HG03139 (cell line): ENCODE measurements at regions not wholly inside any gene's neighbourhood (a gene's known extent, or its start where the extent isn't known, plus 50 kb on each side); places are given as distances from the start of the nearest gene placed in this dataset.
"Not testable (repeated sequence)": the region's sequence is repeated elsewhere in the genome, so short reads cannot be mapped to it uniquely, and the experiment has no call there.

ENCODE experiments used
- ATAC-seq: cut with Tn5 transposase; IDR thresholded peaks from one replicate; pipeline ENCODE4 v1.9.1; 2021; ENCODE audit not compliant: unreplicated experiment

DNA sequence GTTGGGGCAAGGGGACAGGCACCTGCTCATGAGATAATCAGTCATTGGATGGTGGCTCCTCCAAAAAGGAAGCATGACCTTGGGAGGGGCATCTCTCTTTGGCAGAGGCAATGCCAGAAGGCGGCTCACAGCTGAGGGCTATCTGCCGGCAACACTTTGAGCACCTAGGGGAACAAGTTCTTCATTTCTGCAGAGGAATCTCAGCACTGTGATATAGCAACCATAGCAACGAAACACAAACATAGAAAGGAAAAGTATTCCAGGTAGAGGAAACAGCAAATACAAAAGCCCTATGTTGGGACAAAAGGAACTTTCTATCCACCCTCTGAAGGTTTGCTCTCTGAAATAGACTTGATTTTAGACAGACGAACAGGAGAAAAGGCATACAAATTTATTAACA, 89.1 kb upstream of the NEDD4L start:
- ATAC-seq: no peak

DNA sequence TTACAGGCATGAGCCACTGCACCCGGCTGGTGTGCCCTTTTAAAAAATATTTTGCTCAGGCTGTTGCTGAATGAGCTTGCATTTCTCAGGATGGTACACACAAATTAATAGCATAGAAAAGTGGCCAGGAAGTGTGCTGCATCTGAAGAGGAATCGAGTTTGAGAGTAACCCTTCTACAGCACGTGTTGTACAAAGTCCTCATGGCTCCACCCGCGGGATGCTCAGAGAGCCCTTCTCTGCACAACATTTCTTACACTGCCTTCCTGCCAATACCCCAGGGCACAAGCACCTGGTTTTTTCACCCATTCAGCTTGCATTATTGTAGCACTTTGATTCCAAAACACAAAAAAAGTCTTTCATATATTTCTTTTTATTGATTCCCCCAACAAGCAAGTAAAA, 90.1 kb upstream of the NEDD4L start:
- ATAC-seq: no peak

DNA sequence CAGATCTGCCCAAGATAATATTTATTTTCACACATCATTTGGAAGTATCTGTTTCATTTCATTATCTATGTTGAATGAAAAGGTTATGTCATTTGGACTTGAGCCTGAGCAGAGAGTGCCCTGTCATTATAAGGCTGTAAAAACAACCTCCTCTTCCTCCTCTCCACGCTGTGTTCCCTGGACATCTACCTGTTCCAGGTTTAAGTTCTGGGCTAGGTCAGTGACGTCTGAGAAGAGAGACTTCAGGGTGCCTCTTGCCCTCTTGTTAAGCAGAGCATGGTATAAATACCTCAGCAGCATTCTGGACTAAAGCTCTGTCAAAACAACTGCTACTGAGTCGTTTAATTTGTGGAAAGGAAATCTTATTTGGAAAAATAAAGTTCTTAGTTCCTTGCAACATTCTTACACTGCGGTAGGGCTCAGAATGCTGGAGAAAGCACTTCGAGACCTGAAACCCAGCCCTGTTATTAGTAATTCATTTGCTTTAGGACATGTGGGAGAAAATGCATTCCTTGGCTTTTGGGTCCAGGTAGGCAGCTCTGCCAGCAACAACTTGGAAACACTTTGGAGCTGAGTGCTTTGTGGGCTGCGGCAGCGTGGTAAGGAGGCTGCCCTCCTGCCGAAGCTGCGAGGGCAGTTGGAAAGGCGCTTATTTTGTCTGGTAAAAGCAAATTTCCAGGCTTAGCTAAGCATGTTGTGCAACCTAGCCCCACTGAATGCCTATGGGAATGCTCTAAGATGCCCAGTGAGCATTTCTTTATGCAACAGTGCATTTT, 91.8 kb upstream of the NEDD4L start:
- no peak for ATAC-seq

DNA sequence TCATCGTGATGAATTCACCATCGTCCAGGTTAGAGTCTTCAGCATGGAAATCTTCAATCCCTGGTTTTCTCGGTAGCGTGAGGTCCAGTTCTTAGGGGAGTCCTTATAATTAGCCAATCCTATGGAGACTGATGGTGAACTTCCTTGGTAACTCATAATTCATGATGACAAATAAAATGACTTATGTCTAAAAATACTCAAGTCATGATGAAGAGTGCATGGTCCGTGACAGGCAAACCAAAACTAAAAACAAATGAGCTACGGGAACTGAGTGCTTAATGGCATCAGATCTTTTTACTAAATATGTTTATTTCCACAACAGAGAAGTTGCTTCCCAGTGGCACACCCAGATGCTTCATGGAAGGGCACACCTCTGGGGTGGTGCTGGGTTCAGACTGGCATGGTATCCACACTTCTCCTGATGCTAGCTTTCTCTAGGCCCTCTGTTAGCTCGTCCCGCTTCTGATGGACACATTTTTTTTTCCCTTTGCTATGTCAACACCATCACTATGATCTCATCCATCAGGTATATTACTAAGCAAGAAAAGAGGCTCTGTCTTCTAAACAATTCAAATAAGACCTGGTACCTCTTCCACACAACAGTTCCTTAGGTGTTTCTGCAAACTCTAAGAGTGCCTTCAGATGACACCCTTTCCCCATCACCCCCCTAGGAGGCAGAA, 92.8 kb upstream of the NEDD4L start:
- ATAC-seq: no peak

DNA sequence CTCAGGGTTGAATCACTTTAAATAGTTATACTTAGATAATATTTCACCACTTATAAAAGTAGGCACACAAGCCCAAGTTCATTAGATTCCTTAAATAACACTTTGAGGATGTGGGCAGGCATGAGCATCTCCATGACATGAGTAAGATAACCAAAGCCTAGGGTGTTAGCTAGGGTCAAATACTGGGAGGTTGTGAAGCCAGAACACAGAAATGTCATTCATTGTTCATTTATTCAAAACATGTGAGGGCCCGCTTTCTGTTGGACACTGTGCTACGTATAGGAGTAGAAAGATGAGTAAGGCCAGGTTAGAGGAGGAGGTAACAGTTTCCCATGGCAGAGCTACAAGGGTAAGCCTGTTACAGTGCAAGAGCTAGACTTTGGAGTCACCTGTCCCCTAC, 93.5 kb upstream of the NEDD4L start:
- ATAC-seq: no peak

DNA sequence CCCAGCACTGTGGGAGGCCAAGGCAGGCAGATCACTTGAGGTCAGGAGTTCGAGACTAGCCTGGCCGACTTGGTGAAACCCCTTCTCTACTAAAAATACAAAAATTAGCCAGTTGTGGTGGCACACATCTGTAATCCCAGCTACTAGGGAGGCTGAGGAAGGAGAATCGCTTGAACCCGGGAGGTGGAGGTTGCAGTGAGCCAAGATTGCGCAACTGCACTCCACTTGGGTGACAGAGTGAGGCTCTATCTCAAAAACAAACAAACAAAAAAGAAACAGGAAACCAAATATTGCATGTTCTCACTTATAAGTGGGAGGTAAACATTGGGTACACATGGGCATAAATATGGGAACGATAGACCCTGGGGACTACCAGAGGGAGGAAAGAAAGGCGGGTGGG, 94.7 kb upstream of the NEDD4L start:
- ATAC-seq: not testable (repeated sequence)

DNA sequence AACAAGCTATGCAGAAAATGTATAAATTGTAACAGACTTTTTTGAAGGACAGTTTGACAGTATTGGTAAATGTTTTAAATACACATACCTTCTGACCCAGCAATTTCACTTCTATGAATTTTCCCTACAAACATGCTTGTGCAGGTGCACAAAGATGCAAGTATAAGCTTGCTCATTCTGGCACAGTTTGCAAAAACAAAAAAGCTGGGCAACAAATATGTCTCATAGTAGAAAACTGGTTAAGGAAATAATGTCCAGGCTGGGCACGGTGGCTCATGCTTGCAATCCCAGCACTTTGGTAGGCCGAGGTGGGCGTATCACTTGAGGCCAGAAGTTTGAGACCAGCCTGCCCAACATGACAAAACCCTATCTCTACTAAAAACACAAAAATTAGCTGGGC, 96.9 kb upstream of the NEDD4L start:
- ATAC-seq: no peak

DNA sequence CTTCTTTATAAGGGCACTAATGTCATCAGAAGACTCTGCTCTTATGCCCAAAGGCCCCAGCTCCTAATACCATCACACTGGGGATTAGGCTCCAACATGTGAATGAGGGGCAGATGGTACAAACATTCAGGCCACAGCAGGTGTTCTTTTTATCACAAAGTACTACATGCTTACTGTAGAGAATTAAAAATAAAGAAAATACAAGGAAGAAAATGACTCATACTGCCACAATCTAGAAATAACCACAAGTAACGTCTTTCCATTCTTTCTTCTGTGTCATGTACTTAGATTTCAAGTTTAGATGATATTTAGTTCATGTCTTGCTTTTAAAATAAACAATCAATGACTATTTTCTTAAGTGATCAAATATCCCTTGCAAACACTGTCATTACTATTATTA, 100.3 kb upstream of the NEDD4L start:
- ATAC-seq: no peak

DNA sequence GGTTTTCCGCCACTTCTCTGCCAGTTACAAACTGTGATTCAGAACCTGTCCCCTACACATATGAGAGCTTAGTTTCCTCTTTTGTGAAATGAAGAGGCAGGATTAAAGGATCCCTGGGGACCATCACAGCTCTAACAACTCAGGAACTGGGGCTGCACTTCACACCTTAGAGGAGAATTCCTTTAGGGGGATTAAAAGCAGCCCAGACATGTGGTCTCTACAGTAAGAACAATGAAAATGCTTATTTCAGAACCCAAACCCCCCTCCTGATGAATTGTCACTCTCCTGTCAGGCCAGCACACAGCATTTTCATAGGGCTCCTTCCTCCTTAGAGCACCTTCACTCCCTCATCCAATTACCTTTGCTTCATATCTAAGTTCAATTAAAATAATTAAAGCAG, 101.5 kb upstream of the NEDD4L start:
- no peak for ATAC-seq

DNA sequence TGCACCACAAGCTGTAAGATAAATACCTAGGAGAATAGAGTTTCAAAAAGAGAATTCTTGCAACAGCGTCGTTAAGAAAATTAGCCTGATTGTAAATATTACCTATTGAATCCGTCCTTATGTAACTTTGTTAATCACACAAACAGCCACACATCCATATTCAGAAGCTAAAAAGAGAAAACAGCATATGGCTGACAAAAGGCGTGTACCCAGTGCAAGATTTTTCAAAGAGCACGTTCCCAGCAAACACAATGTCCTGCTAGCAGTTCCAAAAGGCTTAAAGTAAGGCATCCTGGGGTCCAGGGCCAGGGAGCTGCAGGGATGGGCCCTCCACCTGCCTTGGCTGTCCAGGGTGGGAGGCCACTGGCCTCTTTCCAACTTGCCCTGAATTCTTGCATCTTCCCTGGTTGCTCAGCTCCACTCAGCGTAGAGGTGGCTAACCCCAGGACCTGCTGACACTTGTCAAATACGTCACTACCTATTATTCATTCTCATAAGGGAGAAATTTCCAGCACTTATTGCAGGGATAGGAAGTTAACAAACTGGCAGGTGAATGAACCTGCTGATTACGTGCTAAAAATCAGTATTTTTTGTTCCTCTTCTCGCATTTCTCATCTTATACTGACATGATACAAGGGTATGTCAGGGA, 102.1 kb upstream of the NEDD4L start:
- no peak for ATAC-seq

DNA sequence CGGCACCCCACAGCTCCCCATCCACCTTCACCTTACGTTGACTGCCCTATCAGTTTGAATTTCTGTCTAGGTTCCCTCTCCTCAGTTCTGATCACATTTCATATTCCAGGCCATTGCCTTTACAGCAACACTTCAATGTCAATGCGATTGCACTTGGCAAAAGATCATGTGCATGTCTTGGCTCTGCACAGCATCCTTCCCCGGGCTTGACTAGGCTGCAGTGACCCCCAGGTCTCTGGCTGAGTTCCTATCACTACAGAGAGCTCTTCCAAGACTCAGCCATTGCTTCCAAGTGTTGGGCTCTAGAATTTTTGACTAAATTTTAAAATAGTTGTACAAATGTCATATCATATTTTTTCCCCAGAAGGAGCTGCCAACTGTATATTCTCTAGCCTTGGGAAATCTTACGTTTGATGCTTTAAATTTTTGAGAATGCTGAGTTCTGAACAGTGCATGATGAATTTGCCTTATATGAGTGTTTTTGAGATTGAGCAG, 103.8 kb upstream of the NEDD4L start:
- no peak for ATAC-seq

DNA sequence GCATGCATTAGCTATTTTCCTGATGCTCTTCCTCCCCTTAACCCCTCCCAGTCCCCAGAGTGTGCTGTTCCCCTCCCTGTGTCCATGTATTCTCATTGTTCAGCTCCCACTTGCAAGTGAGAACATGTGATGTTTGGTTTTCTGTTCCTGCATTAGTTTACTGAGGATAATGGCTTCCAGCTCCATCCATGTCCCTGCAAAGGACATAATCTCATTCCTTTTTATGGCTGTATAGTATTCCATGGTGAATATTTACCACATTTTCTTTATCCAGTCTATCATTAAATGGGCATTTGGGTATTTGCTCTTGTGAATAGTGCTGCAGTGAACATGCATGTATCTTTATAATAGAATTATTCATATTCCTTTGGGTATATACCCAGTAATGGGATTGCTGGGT, 109.7 kb upstream of the NEDD4L start:
- ATAC-seq: not testable (repeated sequence)

DNA sequence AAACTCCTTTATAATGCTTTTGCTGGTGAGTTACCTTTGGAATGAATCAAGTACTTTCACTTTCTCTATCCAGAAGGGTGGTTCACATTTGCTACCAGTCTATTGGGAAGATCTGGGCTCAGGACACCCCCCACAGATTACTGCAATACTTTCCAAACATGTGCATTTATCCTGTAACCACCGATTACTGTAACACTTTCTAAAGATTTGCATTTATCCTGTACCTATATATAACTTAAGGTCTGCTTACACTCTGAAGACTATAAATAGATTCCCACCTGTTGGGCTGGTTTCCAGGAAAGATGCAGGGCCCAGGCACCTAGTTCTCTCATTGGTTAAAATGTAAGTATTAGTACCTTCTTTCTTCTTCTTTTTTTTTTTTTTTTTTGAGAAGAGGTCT, 113.0 kb upstream of the NEDD4L start:
- ATAC-seq: no peak

DNA sequence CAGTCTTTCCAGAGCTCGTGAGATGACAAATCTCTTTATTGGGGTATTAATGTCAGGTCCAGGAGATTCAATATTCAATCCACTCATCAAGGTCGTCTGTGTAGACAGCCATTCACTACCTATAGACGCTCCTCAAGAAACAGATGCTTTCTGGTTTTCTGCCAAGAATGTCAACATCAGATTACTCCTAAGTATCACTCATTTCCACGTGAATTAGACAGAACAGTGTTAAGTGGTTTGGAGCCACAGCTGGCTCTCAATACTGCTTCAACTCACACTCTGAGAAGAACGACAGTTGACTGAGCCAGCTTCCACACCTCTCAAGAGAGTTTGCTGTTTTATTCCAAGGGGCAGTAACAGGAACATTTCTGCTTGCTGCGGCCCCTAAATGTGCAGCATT, 113.5 kb upstream of the NEDD4L start:
- no peak for ATAC-seq

DNA sequence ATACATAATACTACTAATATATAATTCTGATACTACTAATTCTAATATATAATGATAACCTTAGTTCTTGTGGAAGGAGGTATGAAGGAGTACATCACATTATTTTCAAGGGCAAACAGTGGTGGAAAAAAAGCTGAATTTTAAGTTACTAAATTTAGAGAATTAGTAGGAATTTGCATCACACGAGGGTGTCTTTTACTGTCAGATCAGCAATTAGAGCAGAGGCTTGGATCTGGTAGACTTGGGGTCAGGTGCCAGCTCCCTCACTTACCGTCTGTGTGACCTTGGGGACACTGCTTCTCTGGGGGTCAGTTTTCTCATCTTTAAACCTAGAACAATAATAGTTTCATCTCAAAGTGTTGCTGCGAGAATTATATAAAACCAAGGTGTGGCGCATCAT, 114.1 kb upstream of the NEDD4L start:
- ATAC-seq: no peak

DNA sequence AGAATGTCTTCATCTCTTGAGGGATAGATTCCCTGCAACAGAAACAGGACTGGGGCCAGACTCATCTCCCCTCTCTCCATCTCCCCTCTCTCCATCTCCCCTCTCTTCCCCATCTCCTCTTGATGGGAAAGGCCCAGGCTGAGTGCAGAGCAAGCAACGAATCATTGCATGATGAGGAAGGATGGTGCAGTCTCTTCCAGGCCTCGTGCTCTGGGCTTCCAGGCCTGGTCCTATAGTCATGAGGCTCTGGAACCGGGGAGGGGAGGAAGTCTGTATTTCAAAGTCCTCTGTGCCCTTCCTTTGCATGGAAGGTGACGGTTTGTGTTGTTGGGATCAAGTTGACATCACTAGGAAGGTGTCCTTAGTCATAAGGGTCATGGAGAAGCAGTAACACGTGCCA, 115.6 kb upstream of the NEDD4L start:
- ATAC-seq: no peak

DNA sequence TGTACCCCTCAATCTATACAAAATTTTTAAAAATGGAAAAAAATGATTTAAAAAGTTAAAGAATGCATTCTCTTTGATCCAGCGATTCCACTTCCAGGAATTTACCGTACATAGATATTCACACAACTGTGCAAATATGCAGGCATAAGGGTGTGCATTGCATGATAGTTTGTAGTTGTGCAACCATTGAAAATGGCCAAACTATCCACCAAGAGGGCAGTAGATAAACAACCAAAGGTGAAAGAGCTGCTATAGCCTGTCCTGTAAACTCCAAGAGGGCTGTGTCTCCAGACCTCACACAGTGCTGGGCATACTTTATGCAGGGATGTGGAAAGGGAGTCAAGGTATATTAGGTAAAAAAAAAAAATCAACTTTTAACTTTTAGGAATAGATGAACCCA, 116.5 kb upstream of the NEDD4L start:
- no peak for ATAC-seq

DNA sequence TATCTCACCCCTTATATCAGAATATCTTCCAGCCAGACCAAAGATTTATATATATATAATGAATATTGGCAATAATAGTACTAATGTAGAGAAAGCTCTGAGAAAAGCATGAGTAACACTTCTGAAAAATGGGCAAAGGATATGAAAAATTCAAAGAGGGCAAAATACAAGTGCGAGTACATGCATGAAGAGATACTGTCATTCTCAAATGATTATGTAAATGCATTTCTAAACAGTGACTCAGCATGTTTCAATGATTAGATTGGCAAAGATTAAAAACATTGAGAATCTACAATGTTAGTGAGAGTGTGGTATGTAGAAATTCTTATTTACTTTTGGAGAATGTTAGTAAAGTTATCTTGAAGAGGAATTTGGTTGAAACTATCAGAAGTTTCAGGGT, 118.3 kb upstream of the NEDD4L start:
- no peak for ATAC-seq

DNA sequence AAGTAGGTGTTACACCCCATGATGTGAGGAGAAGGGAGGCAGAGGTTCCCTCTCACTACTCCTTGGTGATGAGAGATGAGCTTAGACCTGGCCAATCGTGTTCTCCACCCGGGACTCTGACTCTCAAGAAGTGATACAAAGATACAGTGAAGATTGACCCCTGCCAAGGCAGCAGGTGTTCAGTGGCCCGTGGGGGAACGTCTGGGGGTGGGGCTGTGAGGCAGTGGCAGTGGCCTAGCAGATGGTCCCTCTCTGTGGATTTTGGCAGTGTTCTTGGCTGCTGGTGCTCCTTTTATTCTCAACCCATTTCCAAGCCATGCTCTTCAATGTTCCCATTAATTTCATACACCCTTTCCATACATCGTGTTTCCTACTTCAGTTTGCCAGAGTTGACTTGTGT, 120.4 kb upstream of the NEDD4L start:
- no peak for ATAC-seq

DNA sequence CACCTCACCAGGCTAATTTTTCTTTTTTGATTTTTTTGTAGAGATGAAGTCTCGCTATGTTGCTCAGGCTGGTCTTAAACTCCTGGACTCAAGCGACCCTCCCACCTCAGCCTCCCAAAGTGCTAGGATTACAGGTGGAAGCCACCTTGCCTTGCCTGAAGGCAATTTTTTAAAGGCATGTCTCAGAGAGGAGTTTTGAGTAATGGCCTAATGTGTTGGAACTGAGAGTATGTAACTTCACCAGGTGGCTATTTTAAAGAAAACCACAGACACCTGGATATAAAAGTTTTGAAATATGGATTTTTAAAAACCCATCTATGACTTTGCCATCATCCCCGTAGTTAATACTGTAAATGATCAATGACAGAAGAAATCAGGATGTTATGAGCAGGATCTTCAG, 119.8 kb upstream of the ATP8B1 start:
- no peak for ATAC-seq

DNA sequence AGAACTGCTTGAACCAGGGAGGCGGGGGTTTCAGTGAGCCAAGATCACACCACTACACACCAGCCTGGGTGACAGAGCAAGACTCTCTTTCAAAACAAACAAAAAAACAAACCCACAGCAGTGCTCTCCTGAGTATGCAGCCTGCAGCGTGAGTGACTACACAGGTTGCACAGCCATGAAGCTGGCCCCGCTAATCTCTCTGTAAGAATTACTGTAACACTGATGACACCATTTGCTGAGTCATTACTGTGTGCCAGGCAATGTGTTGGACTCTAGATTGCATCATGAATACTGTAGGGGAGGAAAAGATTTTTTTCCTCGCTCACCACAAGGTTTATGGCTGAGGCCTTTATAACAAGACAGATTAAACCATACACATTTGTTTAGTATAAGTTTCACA, 118.6 kb upstream of the ATP8B1 start:
- no peak for ATAC-seq

DNA sequence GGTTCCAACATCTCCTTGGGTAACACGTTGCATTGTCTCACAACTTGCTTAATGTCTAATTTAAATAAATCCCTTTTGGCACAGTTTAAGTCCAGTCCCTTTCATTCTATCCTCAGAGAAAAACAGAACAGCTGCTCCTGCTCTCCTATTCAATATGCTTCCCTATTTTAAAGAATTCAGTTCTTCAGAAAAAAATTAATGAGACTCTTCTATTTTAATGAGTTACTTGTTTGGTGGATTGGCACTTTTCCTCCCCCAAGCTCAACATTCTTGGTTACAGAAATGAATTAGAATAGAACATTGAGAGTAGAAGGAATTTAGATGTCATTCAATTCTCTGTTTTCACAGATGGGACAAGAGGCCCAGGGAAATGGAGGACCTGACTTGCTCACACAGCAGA, 116.9 kb upstream of the ATP8B1 start:
- ATAC-seq: no peak
